ENCODE measurements at regions not wholly inside any gene's neighbourhood (a gene's known extent, or its start where the extent isn't known, plus 50 kb on each side); places are given as distances from the start of the nearest gene placed in this dataset.

DNA sequence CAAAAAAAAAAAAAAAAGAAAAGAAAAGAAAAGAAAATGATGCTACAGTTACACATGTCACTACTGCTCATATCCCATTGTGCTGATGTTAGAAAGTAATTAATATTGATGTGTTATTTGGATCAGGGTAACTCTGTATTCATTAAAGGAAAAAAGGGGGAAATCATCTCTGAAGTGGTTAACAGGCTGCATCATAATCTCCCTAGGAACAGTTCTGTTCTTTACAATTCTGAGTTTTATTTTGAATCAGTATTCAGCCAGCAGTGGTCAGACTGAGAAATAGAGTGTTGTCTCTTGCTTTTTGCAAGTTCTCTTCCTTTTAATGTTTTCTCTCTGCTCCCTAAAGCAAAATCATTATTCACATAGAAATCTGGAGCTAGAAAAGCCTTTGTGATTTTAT, 128.6 kb upstream of the CRY1 start (continued):
- TF ChIP-seq CHD2 (IDR thresholded peaks at IDR 0.05; ENCODE audit: low read length), result no peak
- TF ChIP-seq, protein P1, sequence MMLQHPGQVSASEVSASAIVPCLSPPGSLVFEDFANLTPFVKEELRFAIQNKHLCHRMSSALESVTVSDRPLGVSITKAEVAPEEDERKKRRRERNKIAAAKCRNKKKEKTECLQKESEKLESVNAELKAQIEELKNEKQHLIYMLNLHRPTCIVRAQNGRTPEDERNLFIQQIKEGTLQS (IDR thresholded peaks at IDR 0.05; ENCODE audit: insufficient read depth, low read depth, low read length), result no peak

All from H1 (cell line).